GM23338 (cell line): ENCODE measurements at regions not wholly inside any gene's neighbourhood (a gene's known extent, or its start where the extent isn't known, plus 50 kb on each side); places are given as distances from the start of the nearest gene placed in this dataset.

Source experiments
- CTCF ChIP-seq, 2 experiments: fragments of 200-600 bp in 1 of 2; sonication (generic) in 1 of 2; conservative IDR thresholded peaks; 2 replicates each; pipeline versions ENCODE4 v1.5.1 to v1.6.1; 2016 to 2017; ENCODE audit warnings: antibody characterized with exemption in 2 of 2, low read depth in 2 of 2, mild to moderate bottlenecking in 2 of 2, moderate library complexity in 1 of 2
- EZH2 ChIP-seq: fragments of 200-600 bp; sonication (generic); IDR thresholded peaks from one replicate; pipeline ENCODE4 v1.8.0; 2017; ENCODE audit warnings: antibody characterized with exemption, mild to moderate bottlenecking, low read depth; ENCODE audit not compliant: unreplicated experiment
- EZH2phosphoT487 ChIP-seq: fragments of 200-600 bp; sonication (generic); IDR thresholded peaks from one replicate; pipeline ENCODE4 v1.8.1; 2018; ENCODE audit warnings: antibody characterized with exemption; ENCODE audit not compliant: unreplicated experiment
- JUNB ChIP-seq: IDR thresholded peaks from one replicate; pipeline ENCODE4 v1.6.1; 2016; ENCODE audit warnings: antibody characterized with exemption; ENCODE audit not compliant: unreplicated experiment
- POLR2AphosphoS5 ChIP-seq: IDR thresholded peaks from 2 replicates; pipeline ENCODE4 v1.6.1; 2016; ENCODE audit warnings: antibody characterized with exemption, low read depth
- REST ChIP-seq: IDR thresholded peaks from one replicate; pipeline ENCODE4 v1.6.1; 2018; ENCODE audit warnings: antibody characterized with exemption; ENCODE audit not compliant: unreplicated experiment
- ZNF331 ChIP-seq: fragments of 250-450 bp; sonication (Bioruptor Pico); IDR thresholded peaks from 2 replicates; pipeline ENCODE4 v1.5.0; 2020; ENCODE audit warnings: low read depth, mild to moderate bottlenecking, moderate library complexity

GRCh38 chr17:62911114-62911513, 54.9 kb upstream of the TANC2 start:
- TF ChIP-seq CTCF (conservative IDR thresholded peaks at IDR 0.05; ENCODE audit: low read depth in 2 of 2) (no peak), EZH2 (no peak), JUNB (no peak), EZH2phosphoT487 (no peak), REST (no peak), POLR2AphosphoS5 (no peak), ZNF331 (CRISPR knock-in tag) (no peak)
